Osteoblast (primary cell): ENCODE measurements at regions not wholly inside any gene's neighbourhood (a gene's known extent, or its start where the extent isn't known, plus 50 kb on each side); places are given as distances from the start of the nearest gene placed in this dataset.

ENCODE experiments used
- DNase-seq: peaks from one replicate; pipeline ENCODE4 v3.0.0; 2011; ENCODE audit warnings: low spot score, mixed read lengths; ENCODE audit not compliant: insufficient read length; ENCODE audit errors: missing footprints
- H2AFZ ChIP-seq: 2 replicates; pipeline ENCODE4 v1.6.0; 2011; ENCODE audit warnings: mild to moderate bottlenecking, low read length
- H3K27ac ChIP-seq: 2 replicates; pipeline ENCODE4 v1.5.1; 2011; ENCODE audit warnings: mild to moderate bottlenecking, low read depth, low read length, moderate library complexity
- H3K27me3 ChIP-seq: 2 replicates; pipeline ENCODE4 v1.6.0; 2012; ENCODE audit warnings: mild to moderate bottlenecking, control low read depth, inconsistent platforms, low read length, moderate library complexity; ENCODE audit not compliant: insufficient read depth
- H3K36me3 ChIP-seq: 2 replicates; pipeline ENCODE4 v1.5.1; 2011; ENCODE audit warnings: mild to moderate bottlenecking, low read length, control low read depth, moderate library complexity; ENCODE audit not compliant: insufficient read depth
- H3K4me1 ChIP-seq: 2 replicates; pipeline ENCODE4 v1.5.1; 2011; ENCODE audit warnings: mild to moderate bottlenecking, low read length, control low read depth, moderate library complexity; ENCODE audit not compliant: insufficient read depth
- H3K4me2 ChIP-seq: 2 replicates; pipeline ENCODE4 v1.6.0; 2011; ENCODE audit warnings: mild to moderate bottlenecking, low read length; ENCODE audit not compliant: insufficient read depth
- H3K4me3 ChIP-seq: fragments of 200-600 bp; sonication (generic); 3 replicates; pipeline ENCODE4 v1.5.1; 2012; ENCODE audit warnings: mild to moderate bottlenecking, low read length, inconsistent platforms; ENCODE audit not compliant: insufficient read depth
- H3K79me2 ChIP-seq: 2 replicates; pipeline ENCODE4 v1.6.0; 2012; ENCODE audit warnings: mild to moderate bottlenecking, low read length, control low read depth, inconsistent platforms; ENCODE audit not compliant: insufficient read depth
- H3K9me3 ChIP-seq: 2 replicates; pipeline ENCODE4 v1.5.1; 2011; ENCODE audit warnings: low read depth, low read length, control low read depth
- H4K20me1 ChIP-seq: 2 replicates; pipeline ENCODE4 v1.6.0; 2012; ENCODE audit warnings: mild to moderate bottlenecking, low read length, control low read depth; ENCODE audit not compliant: insufficient read depth
- CTCF ChIP-seq: IDR thresholded peaks from 2 replicates; pipeline ENCODE4 v1.5.1; 2011; ENCODE audit warnings: mild to moderate bottlenecking, low read depth, low read length, moderate library complexity; ENCODE audit errors: extremely low read depth

- Histone ChIP-seq H3K9me3 (no peaks in the 10 kb centered on the region), H3K4me2 (no peak overlapping the region), H4K20me1 (no peaks in the 10 kb centered on the region), H3K36me3 (no peaks in the 10 kb centered on the region), H3K4me3 (no peak overlapping the region), H3K27ac (no peak overlapping the region), H3K79me2 (no peaks in the 10 kb centered on the region), H3K4me1 (no peaks in the 10 kb centered on the region), H2AFZ (no peak overlapping the region), H3K27me3 (no peaks in the 10 kb centered on the region)
- TF ChIP-seq CTCF: no peak
- no peak for DNase-seq
Measured at GRCh38 chr12:84787253-84787652, 125.3 kb downstream of the SLC6A15 start.

GRCh38 chr12:84786622-84787021 lies 126.0 kb downstream of the SLC6A15 start:
- Histone ChIP-seq H4K20me1 (no peaks in the 10 kb centered on the region), H3K27me3 (no peaks in the 10 kb centered on the region), H3K36me3 (no peaks in the 10 kb centered on the region), H3K27ac (no peak overlapping the region), H3K79me2 (no peaks in the 10 kb centered on the region), H3K4me3 (no peak overlapping the region), H3K4me1 (no peaks in the 10 kb centered on the region), H3K9me3 (no peaks in the 10 kb centered on the region), H2AFZ (no peak overlapping the region), H3K4me2 (no peak overlapping the region)
- no peak for TF ChIP-seq CTCF
- no peak for DNase-seq

GRCh38 chr12:84785951-84786350 lies 126.6 kb downstream of the SLC6A15 start:
- Histone ChIP-seq H4K20me1 (no peaks in the 10 kb centered on the region), H3K4me2 (no peak overlapping the region), H2AFZ (no peak overlapping the region), H3K9me3 (no peaks in the 10 kb centered on the region), H3K27me3 (no peaks in the 10 kb centered on the region), H3K36me3 (no peaks in the 10 kb centered on the region), H3K4me1 (no peaks in the 10 kb centered on the region), H3K79me2 (no peaks in the 10 kb centered on the region), H3K4me3 (no peak overlapping the region), H3K27ac (no peak overlapping the region)
- no peak for TF ChIP-seq CTCF
- no peak for DNase-seq

- Histone ChIP-seq H3K9me3 (no peaks in the 10 kb centered on the region), H3K27me3 (no peaks in the 10 kb centered on the region), H4K20me1 (no peaks in the 10 kb centered on the region), H3K4me1 (no peaks in the 10 kb centered on the region), H3K36me3 (no peaks in the 10 kb centered on the region), H3K4me2 (no peak overlapping the region), H3K27ac (no peak overlapping the region), H3K4me3 (no peak overlapping the region), H3K79me2 (no peaks in the 10 kb centered on the region), H2AFZ (no peak overlapping the region)
- no peak for DNase-seq
- TF ChIP-seq CTCF: no peak
Measured at GRCh38 chr12:84785281-84785680, 127.3 kb downstream of the SLC6A15 start.
